ES-I3 (cell line): ENCODE measurements at regions not wholly inside any gene's neighbourhood (a gene's known extent, or its start where the extent isn't known, plus 50 kb on each side); places are given as distances from the start of the nearest gene placed in this dataset.
"Not testable (repeated sequence)": the region's sequence is repeated elsewhere in the genome, so short reads cannot be mapped to it uniquely, and the experiment has no call there.

Experiments
- H3K36me3 ChIP-seq: 2 replicates; pipeline ENCODE4 v1.6.1; 2013; ENCODE audit warnings: mild to moderate bottlenecking, low read length, control low read depth, moderate library complexity; ENCODE audit not compliant: insufficient read depth
- H3K4me1 ChIP-seq: 2 replicates; pipeline ENCODE4 v1.6.1; 2013; ENCODE audit warnings: mild to moderate bottlenecking, control low read depth, low read length; ENCODE audit not compliant: insufficient read depth
- H3K9ac ChIP-seq: 2 replicates; pipeline ENCODE4 v1.6.1; 2013; ENCODE audit warnings: low read depth, mild to moderate bottlenecking, low read length, moderate library complexity
- H3K9me3 ChIP-seq: 2 replicates; pipeline ENCODE4 v1.6.1; 2013; ENCODE audit warnings: mild to moderate bottlenecking, low read length, moderate library complexity; ENCODE audit not compliant: control insufficient read depth, insufficient read depth

- not testable (repeated sequence) for H3K36me3 ChIP-seq, H3K4me1 ChIP-seq, H3K9ac ChIP-seq, H3K9me3 ChIP-seq
These were observed 79.2 kb upstream of the ARMCX2 start for GRCh38 chrX:101738867-101739266.

- H3K9me3 ChIP-seq, H3K9ac ChIP-seq, H3K4me1 ChIP-seq, H3K36me3 ChIP-seq: not testable (repeated sequence)
These were observed 78.8 kb upstream of the ARMCX2 start for GRCh38 chrX:101738411-101738810.

GRCh38 chrX:101736651-101737050 is 77.0 kb upstream of the ARMCX2 start:
- Histone ChIP-seq H3K9me3 (peaks cover 2% of the 10 kb centered on the region; the same call in 1 of the 2 replicates), H3K4me1 (peaks cover 5% of the 10 kb centered on the region), H3K9ac (no peak overlapping the region), H3K36me3 (no peaks in the 10 kb centered on the region)

- Histone ChIP-seq H3K9me3 (no peaks in the 10 kb centered on the region), H3K36me3 (no peaks in the 10 kb centered on the region), H3K4me1 (peaks cover 8% of the 10 kb centered on the region), H3K9ac (no peak overlapping the region)
These were observed 73.2 kb upstream of the ARMCX2 start for GRCh38 chrX:101732870-101733269.

GRCh38 chrX:101729986-101730385 is 70.3 kb upstream of the ARMCX2 start:
- no peaks in the 10 kb centered on the region for H3K9me3 ChIP-seq
- no peak overlapping the region for H3K9ac ChIP-seq
- H3K4me1 ChIP-seq, result peaks cover 8% of the 10 kb centered on the region
- H3K36me3 ChIP-seq, result no peaks in the 10 kb centered on the region
